PC-3 (cell line): ENCODE measurements at regions not wholly inside any gene's neighbourhood (a gene's known extent, or its start where the extent isn't known, plus 50 kb on each side); places are given as distances from the start of the nearest gene placed in this dataset.

ENCODE experiments used
- CTCF ChIP-seq: fragments of 300-600 bp; sonication (generic); conservative IDR thresholded peaks from 2 replicates; pipeline ENCODE4 v1.5.1; 2017; ENCODE audit warnings: antibody characterized with exemption, low read depth, mild to moderate bottlenecking, low read length
- EZH2 ChIP-seq: fragments of 300-600 bp; sonication (generic); IDR thresholded peaks from one replicate; pipeline ENCODE4 v1.6.1; 2017; ENCODE audit warnings: antibody characterized with exemption, mild to moderate bottlenecking, low read length; ENCODE audit not compliant: unreplicated experiment
- EZH2phosphoT487 ChIP-seq: fragments of 300-600 bp; sonication (generic); IDR thresholded peaks from 2 replicates; pipeline ENCODE4 v1.6.1; 2018; ENCODE audit warnings: mild to moderate bottlenecking, antibody characterized with exemption, low read length, borderline replicate concordance

DNA sequence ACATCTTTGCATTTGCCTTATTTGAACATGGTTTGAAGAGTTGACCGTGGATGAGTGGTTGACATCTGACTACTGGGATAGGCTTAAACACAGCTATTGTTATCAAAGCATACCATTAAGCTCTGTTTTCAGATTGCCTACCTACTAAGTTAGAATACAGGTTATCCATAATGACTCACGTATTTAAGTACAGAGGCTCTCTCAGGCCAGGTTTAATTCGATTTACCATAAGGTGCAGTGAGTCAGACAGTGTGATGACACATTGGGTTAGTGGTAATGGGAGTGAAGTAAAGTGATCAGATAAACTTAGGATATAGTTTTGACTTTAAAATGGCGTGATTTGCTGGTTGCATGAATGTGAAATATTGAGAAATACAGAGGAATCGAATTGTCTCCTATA lies 732.0 kb upstream of the CTNND2 start:
- TF ChIP-seq CTCF (no peak), EZH2 (no peak), EZH2phosphoT487 (no peak)
